Breast epithelium (tissue), 3 donors: ENCODE measurements at regions not wholly inside any gene's neighbourhood (a gene's known extent, or its start where the extent isn't known, plus 50 kb on each side); places are given as distances from the start of the nearest gene placed in this dataset.

ENCODE experiments used
- POLR2A ChIP-seq: fragments of 450-650 bp; IDR thresholded peaks from one replicate; pipeline ENCODE4 v1.6.1; 2016; ENCODE audit warnings: antibody characterized with exemption, mild to moderate bottlenecking, moderate library complexity
- TF ChIP-seq, protein P1 (sequence below), 3 donors: fragments of 450-650 bp; IDR thresholded peaks; one replicate each; pipeline ENCODE4 v1.5.1; 2016 to 2017; ENCODE audit warnings: antibody characterized with exemption in 3 of 3, mild to moderate bottlenecking in 3 of 3, moderate library complexity in 3 of 3

DNA sequence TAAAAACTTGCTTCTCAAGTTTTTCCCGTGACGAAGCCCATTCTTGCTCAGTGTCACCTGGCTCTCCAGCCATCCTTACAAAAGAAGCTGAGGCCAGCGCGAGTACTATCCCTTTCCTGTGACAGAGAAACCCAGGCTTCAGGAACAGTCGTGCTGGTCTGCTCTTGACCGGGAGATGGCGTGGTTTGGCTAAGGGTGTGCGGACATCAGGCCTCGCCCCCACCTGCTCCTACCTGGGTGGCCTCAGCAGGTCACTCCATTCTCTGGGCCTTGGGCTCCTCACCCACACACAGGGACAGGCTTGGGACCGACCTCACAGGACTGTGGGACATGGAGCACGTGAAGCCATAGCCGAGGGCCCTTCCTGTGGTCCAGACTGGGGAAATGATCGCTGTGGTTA is 75.2 kb upstream of the CIBAR2 start:
- TF ChIP-seq, protein P1, sequence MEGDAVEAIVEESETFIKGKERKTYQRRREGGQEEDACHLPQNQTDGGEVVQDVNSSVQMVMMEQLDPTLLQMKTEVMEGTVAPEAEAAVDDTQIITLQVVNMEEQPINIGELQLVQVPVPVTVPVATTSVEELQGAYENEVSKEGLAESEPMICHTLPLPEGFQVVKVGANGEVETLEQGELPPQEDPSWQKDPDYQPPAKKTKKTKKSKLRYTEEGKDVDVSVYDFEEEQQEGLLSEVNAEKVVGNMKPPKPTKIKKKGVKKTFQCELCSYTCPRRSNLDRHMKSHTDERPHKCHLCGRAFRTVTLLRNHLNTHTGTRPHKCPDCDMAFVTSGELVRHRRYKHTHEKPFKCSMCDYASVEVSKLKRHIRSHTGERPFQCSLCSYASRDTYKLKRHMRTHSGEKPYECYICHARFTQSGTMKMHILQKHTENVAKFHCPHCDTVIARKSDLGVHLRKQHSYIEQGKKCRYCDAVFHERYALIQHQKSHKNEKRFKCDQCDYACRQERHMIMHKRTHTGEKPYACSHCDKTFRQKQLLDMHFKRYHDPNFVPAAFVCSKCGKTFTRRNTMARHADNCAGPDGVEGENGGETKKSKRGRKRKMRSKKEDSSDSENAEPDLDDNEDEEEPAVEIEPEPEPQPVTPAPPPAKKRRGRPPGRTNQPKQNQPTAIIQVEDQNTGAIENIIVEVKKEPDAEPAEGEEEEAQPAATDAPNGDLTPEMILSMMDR (IDR thresholded peaks at IDR 0.05) = no peak
- TF ChIP-seq POLR2A = no peak
